DMS153 treated with DMSO at 0.1 percent for 48 hours (cell line): ENCODE measurements at regions not wholly inside any gene's neighbourhood (a gene's known extent, or its start where the extent isn't known, plus 50 kb on each side); places are given as distances from the start of the nearest gene placed in this dataset.
"Not testable (repeated sequence)": the region's sequence is repeated elsewhere in the genome, so short reads cannot be mapped to it uniquely, and the experiment has no call there.

Experiments
- DNase-seq: peaks from one replicate; lab custom pipeline; 2025; ENCODE audit not compliant: unreplicated experiment; lab: John Stamatoyannopoulos, UW

DNA sequence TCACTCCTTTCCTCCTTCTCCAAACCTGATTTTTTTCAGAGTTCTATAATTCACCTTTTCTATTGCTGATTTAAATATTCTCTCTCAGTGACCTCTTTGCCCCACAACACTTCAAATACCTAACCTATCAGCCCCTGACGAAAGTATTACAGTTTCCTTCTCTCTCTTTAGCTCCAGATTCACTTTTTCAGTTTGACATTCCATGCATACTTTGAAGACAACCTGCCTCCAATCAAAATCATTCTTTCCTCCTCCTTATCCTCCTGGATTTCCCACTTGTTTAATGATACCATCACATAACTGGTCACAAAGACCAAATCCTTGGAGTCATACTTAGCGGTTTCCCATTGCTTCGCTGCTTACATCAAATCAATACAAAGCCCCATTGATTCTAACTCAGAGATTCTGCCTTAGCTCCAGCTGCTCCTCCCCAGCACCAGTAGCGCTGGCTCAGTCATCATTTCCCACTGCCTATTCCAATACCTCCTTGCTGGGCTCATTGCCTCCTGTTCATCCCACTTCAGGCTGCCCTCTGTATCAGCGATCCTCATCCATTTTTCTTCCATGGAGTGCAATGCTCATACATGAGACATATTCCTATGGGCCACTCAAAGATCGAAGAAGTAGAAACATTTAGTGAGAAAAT lies 240.1 kb downstream of the ZNF92 start:
- not testable (repeated sequence) for DNase-seq

- DNase-seq = not testable (repeated sequence)
Observed at GRCh38 chr7:65616111-65616510, 242.5 kb downstream of the ZNF92 start.

GRCh38 chr7:65620216-65620615 lies 246.6 kb downstream of the ZNF92 start:
- DNase-seq = not testable (repeated sequence)

GRCh38 chr7:65621580-65622201 lies 248.0 kb downstream of the ZNF92 start:
- DNase-seq = not testable (repeated sequence)

GRCh38 chr7:65631236-65631635 lies 241.6 kb upstream of the VKORC1L1 start:
- DNase-seq = not testable (repeated sequence)

DNA sequence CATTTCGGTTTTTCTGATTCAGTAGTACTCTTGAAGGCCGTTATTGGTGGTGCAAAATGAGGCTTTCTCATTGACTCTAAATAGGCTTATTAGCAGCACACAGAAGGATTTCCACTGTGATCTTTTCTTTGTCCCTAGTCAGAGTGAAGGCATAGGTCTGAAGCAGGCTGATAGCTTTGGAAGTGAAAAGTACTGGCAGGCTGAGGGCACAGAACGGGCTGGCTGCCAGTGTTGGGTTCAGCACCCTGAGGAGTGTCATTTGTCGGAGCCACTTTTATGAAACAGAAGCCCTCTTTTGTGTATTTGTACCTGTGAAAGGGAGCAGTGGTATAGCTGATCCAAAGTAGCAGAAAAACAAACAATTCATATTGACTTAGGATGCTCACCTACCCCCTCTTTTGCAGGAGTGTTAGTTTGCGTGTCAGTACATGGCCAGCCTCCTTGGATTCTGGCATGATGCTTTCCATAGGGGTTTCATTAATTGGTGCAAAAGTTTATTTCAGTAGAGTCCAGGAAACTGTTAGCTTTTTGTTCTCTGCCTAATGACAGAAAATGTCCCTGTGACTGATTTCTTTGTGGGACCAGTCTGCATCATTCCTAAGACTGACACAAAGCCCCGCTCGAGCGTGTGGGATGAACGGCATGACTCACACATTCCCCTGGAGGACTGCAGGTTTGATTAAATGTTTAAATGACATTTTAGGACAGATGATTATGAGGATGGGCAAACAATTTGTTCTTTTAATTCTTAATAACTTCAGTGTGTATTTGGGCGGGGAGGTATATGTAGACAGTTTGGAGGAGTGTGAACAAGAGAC lies 239.1 kb upstream of the VKORC1L1 start:
- not testable (repeated sequence) for DNase-seq

- DNase-seq = not testable (repeated sequence)
Observed at GRCh38 chr7:65638918-65639317, 234.0 kb upstream of the VKORC1L1 start.

- DNase-seq = not testable (repeated sequence)
Observed at GRCh38 chr7:65639717-65640116, 233.2 kb upstream of the VKORC1L1 start.

DNA sequence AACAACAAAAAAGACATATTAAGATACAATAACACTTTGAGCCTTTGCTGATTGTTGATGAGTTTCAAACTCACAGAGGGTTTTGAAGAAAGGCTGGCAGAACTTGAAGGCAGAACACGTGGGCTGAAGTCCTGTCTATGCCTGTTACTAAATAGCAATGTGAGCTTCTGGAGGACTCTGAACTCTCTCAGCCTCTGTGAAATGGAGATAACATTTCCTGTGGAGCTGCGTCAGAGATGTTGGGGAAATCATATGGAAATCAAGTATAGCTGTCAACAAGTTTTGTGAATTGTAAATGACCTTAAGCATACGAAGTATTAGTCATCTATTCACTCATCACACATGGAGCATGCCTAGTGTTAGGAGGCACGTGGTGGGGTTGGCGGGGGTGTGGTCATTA lies 229.4 kb upstream of the VKORC1L1 start:
- DNase-seq = not testable (repeated sequence)

- DNase-seq = not testable (repeated sequence)
Observed at GRCh38 chr7:65647153-65647964, 225.5 kb upstream of the VKORC1L1 start.

DNA sequence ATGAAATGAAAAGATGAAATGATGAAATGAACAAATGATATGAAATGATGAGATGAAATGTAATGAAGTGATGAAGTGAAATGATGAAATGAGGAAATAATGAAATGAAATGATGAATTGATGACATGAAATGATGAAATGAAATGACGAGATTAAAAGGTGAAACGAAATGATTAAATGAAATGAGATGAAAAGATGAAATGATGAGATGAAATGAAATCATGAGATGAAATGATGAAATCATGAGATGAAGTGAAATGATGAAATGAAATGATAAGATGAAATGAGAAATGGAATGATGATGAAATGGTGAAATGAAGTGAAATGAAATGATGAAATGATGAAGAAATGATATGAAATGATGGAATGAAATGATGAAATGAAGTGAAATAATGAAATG lies 221.7 kb upstream of the VKORC1L1 start:
- DNase-seq = not testable (repeated sequence)

GRCh38 chr7:65651826-65652592 lies 220.9 kb upstream of the VKORC1L1 start:
- DNase-seq = not testable (repeated sequence)

DNA sequence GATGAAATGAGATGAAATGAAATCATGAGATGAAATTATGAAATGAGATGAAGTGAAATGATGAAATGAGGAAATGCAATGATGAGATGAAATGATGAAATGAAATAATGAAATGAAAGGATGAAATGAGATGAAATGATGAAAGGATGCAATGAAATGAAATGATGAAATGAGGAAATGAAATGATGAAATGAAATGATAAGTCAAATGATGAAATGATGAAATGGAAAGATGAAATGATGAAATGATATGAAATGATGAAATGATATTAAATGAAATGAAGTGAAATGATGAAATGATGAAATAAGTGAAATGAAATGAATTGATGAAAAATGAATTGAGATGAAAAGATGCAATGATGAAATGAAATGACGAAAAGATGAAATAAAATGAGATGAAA lies 220.2 kb upstream of the VKORC1L1 start:
- not testable (repeated sequence) for DNase-seq

GRCh38 chr7:65656494-65657188 lies 216.2 kb upstream of the VKORC1L1 start:
- DNase-seq = not testable (repeated sequence)

DNA sequence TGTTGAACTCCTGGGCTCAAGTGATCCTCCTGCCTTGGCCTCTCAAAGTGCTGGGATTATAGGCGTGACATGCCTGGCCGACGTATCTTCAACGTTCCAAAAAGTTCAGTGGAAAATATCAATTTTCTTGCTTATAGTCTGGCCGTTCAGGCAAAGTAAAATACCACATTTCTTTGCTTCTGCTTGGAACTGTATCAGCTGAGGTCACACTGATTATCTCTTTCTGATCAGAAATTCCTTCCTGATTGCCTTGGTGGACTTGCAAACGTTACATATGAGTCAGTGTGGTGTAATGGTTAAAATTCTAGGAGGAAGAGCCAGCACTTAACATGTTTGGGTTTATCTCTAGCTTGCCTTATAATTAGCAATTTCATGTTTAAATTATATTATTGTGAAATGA lies 189.5 kb upstream of the VKORC1L1 start:
- DNase-seq = not testable (repeated sequence)

- DNase-seq = not testable (repeated sequence)
Observed at GRCh38 chr7:65699026-65699714, 173.7 kb upstream of the VKORC1L1 start.

- not testable (repeated sequence) for DNase-seq
Observed at GRCh38 chr7:65699715-65700356, 173.0 kb upstream of the VKORC1L1 start.

GRCh38 chr7:65719123-65719798 lies 153.6 kb upstream of the VKORC1L1 start:
- peak; percentile 29 for DNase-seq
